ENCODE measurements at regions not wholly inside any gene's neighbourhood (a gene's known extent, or its start where the extent isn't known, plus 50 kb on each side); places are given as distances from the start of the nearest gene placed in this dataset.

- TF ChIP-seq SKIL (IDR thresholded peaks at IDR 0.05; ENCODE audit: low read depth, poor library complexity, severe bottlenecking) (no peak), SREBF1 (IDR thresholded peaks at IDR 0.05; ENCODE audit: low read length) (no peak)
Observed at GRCh38 chr13:64877176-64877575, 2353.0 kb downstream of the PCDH9 start (continued).

- H3K4me2 ChIP-seq (ENCODE audit: control insufficient read depth, insufficient read depth), result no peak overlapping the region
- in situ Hi-C loops (cut with MboI) (no loop called here), intact Hi-C loops (cut with micrococcal nuclease; ENCODE audit: unreplicated experiment) (no loop called here)
- H3K36me3 ChIP-seq (ENCODE audit: control insufficient read depth in 2 of 2, insufficient read depth in 2 of 2, low read length in 1 of 2), result no peaks in the 10 kb centered on the region
- FAIRE-seq (no peak), DNase-seq (ENCODE audit: low read depth, low spot score) (no peak), ATAC-seq (no peak)
- H3K9me3 ChIP-seq (replicated peaks; ENCODE audit: control insufficient read depth, insufficient read depth, low read length), result no peaks in the 10 kb centered on the region
- H2AFZ ChIP-seq (ENCODE audit: control insufficient read depth, low read depth, low read length), result no peak overlapping the region
- ChIA-PET SMC1A (ENCODE audit: uncharacterized antibody, unreplicated experiment) (interaction anchor here (1.3 to 1.6 kb wide), 2 partner anchors 10 to 22 kb away, joined by 3 to 9 read pairs; no protein-coding TSS in a partner anchor), CTCF (no interaction called here), RAD21 (ENCODE audit: unreplicated experiment) (no interaction called here), POLR2A (no interaction called here)
- no peak overlapping the region for H3K27ac ChIP-seq (ENCODE audit: control insufficient read depth, insufficient read depth)
- H3K79me2 ChIP-seq (ENCODE audit: control insufficient read depth, insufficient read depth, low read length), result no peaks in the 10 kb centered on the region
- H3K27me3 ChIP-seq (replicated peaks in 1 of 2; ENCODE audit: control insufficient read depth in 2 of 2, insufficient read depth in 2 of 2, low read length in 1 of 2), result no peaks in the 10 kb centered on the region
- 32% methylated on average over 5 of the region's 5 CpGs for WGBS (ENCODE audit: insufficient coverage, insufficient replicate concordance, low lambda C conversion rate, missing lambda C conversion rate)
- H3K4me1 ChIP-seq (ENCODE audit: control insufficient read depth, insufficient read depth, low read length), result no peaks in the 10 kb centered on the region
- no peak overlapping the region for H3K4me3 ChIP-seq
- no TSS peak for BruUV-seq (replicated peaks)
- H4K20me1 ChIP-seq (ENCODE audit: control insufficient read depth, insufficient read depth), result no peaks in the 10 kb centered on the region
- no peak overlapping the region for H3K9ac ChIP-seq (ENCODE audit: control insufficient read depth, insufficient read depth, low read length)
- TF ChIP-seq ZBTB40 (IDR thresholded peaks at IDR 0.05; ENCODE audit: borderline replicate concordance), result no peak
- no peak for TF ChIP-seq RB1 (IDR thresholded peaks at IDR 0.05; ENCODE audit: borderline replicate concordance)
- TF ChIP-seq HDAC6 (IDR thresholded peaks at IDR 0.05; ENCODE audit: unreplicated experiment), result no peak
- TF ChIP-seq EED (IDR thresholded peaks at IDR 0.05; ENCODE audit: low read depth), result no peak
- no peak for TF ChIP-seq HCFC1 (IDR thresholded peaks at IDR 0.05; ENCODE audit: low read length)
- TF ChIP-seq IRF4 (IDR thresholded peaks at IDR 0.05; ENCODE audit: low read depth, low read length), result no peak
- TF ChIP-seq IKZF2 (IDR thresholded peaks at IDR 0.05), result no peak
- TF ChIP-seq CREB1 (IDR thresholded peaks at IDR 0.05; ENCODE audit: low read depth), result no peak
- no peak for TF ChIP-seq REST (IDR thresholded peaks at IDR 0.05; ENCODE audit: low read depth, low read length)
- no peak for TF ChIP-seq NFIC (IDR thresholded peaks at IDR 0.05; ENCODE audit: low read depth, low read length)
- no peak for TF ChIP-seq MXI1 (IDR thresholded peaks at IDR 0.05; ENCODE audit: low read depth, low read length)
Observed at GRCh38 chr13:64871742-64872141, 2358.4 kb downstream of the PCDH9 start.
